K562 (cell line): ENCODE measurements at regions not wholly inside any gene's neighbourhood (a gene's known extent, or its start where the extent isn't known, plus 50 kb on each side); places are given as distances from the start of the nearest gene placed in this dataset.

Source experiments
- ELF1 ChIP-seq: fragments of 200-800 bp; sonication (Bioruptor generic); IDR thresholded peaks from 2 replicates; pipeline ENCODE4 v1.6.1; 2016; ENCODE audit warnings: missing genetic modification characterization, missing compliant biosample characterization
- TF ChIP-seq, protein P1 (sequence below), 2 experiments: fragments of 450-650 bp; formaldehyde crosslinking in 1 of 2; IDR thresholded peaks; 2 replicates each; pipeline versions ENCODE4 v1.4.0 to v1.6.1; 2014 to 2020; ENCODE audit warnings: mild to moderate bottlenecking in 2 of 2, borderline replicate concordance in 1 of 2, low read depth in 1 of 2

GRCh38 chr15:58269455-58270414, 131.6 kb downstream of the AQP9 start (continued):
- TF ChIP-seq, protein P1, sequence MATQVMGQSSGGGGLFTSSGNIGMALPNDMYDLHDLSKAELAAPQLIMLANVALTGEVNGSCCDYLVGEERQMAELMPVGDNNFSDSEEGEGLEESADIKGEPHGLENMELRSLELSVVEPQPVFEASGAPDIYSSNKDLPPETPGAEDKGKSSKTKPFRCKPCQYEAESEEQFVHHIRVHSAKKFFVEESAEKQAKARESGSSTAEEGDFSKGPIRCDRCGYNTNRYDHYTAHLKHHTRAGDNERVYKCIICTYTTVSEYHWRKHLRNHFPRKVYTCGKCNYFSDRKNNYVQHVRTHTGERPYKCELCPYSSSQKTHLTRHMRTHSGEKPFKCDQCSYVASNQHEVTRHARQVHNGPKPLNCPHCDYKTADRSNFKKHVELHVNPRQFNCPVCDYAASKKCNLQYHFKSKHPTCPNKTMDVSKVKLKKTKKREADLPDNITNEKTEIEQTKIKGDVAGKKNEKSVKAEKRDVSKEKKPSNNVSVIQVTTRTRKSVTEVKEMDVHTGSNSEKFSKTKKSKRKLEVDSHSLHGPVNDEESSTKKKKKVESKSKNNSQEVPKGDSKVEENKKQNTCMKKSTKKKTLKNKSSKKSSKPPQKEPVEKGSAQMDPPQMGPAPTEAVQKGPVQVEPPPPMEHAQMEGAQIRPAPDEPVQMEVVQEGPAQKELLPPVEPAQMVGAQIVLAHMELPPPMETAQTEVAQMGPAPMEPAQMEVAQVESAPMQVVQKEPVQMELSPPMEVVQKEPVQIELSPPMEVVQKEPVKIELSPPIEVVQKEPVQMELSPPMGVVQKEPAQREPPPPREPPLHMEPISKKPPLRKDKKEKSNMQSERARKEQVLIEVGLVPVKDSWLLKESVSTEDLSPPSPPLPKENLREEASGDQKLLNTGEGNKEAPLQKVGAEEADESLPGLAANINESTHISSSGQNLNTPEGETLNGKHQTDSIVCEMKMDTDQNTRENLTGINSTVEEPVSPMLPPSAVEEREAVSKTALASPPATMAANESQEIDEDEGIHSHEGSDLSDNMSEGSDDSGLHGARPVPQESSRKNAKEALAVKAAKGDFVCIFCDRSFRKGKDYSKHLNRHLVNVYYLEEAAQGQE (IDR thresholded peaks at IDR 0.05; ENCODE audit: borderline replicate concordance) = peak; percentile 81
- TF ChIP-seq, protein P1 (CRISPR knock-in tag; IDR thresholded peaks at IDR 0.05; ENCODE audit: low read depth) = no peak
- peak; percentile 42; the same call in 1 of the 2 replicates for TF ChIP-seq ELF1
